ENCODE measurements at regions not wholly inside any gene's neighbourhood (a gene's known extent, or its start where the extent isn't known, plus 50 kb on each side); places are given as distances from the start of the nearest gene placed in this dataset.

GRCh38 chr2:173684896-173685459, 280.2 kb downstream of the SP3 start:
- TF ChIP-seq POLR2A (IDR thresholded peaks at IDR 0.05) (no peak), POLR2AphosphoS5 (IDR thresholded peaks at IDR 0.05) (no peak), CTCF (IDR thresholded peaks at IDR 0.05) (no peak)

All from gastroesophageal sphincter (tissue), 3 donors.